ENCODE measurements at regions not wholly inside any gene's neighbourhood (a gene's known extent, or its start where the extent isn't known, plus 50 kb on each side); places are given as distances from the start of the nearest gene placed in this dataset.

GRCh38 chr4:123953566-123953965 is 557.0 kb downstream of the SPRY1 start:
- no peaks in the 10 kb centered on the region for H4K20me1 ChIP-seq (ENCODE audit: insufficient read depth)
- H3K4me3 ChIP-seq (ENCODE audit: low read length) = no peak overlapping the region
- H3F3A ChIP-seq (ENCODE audit: insufficient read depth, low read length, poor library complexity, severe bottlenecking) = no peaks in the 10 kb centered on the region
- no peaks in the 10 kb centered on the region for H3K9me3 ChIP-seq (ENCODE audit: low read length)
- H3K79me2 ChIP-seq (replicated peaks; ENCODE audit: insufficient read depth, low read length) = no peaks in the 10 kb centered on the region
- H3K9ac ChIP-seq (ENCODE audit: low read length) = no peak overlapping the region
- no peaks in the 10 kb centered on the region for H3K27me3 ChIP-seq (ENCODE audit: insufficient read depth, low read depth, low read length)
- no peak overlapping the region for H3K4me2 ChIP-seq (ENCODE audit: low read length)
- H3K36me3 ChIP-seq (ENCODE audit: insufficient read depth, low read length) = no peaks in the 10 kb centered on the region
- no peak overlapping the region for H3K27ac ChIP-seq (ENCODE audit: low read length)
- no peak overlapping the region for H2AFZ ChIP-seq (ENCODE audit: low read depth, low read length)
- H3K9me2 ChIP-seq (ENCODE audit: insufficient read depth, low read length) = no peaks in the 10 kb centered on the region
- TF ChIP-seq REST (IDR thresholded peaks at IDR 0.05; ENCODE audit: borderline replicate concordance) (no peak), RAD21 (conservative IDR thresholded peaks at IDR 0.05) (no peak), EZH2 (IDR thresholded peaks at IDR 0.05; ENCODE audit: borderline replicate concordance, insufficient read depth, low read length, poor library complexity, severe bottlenecking) (no peak), POLR2AphosphoS5 (IDR thresholded peaks at IDR 0.05) (no peak), TAF1 (IDR thresholded peaks at IDR 0.05; ENCODE audit: low read depth) (no peak), CTCF (IDR thresholded peaks at IDR 0.05; ENCODE audit: poor library complexity, severe bottlenecking) (no peak), SMC3 (conservative IDR thresholded peaks at IDR 0.05; ENCODE audit: poor library complexity) (no peak)

GRCh38 chr4:123954220-123954619 is 557.6 kb downstream of the SPRY1 start:
- TF ChIP-seq POLR2AphosphoS5 (IDR thresholded peaks at IDR 0.05) = no peak
- no peak for TF ChIP-seq EP300 (conservative IDR thresholded peaks at IDR 0.05; ENCODE audit: poor library complexity, severe bottlenecking)
- no peak for TF ChIP-seq CTCF (IDR thresholded peaks at IDR 0.05; ENCODE audit: poor library complexity, severe bottlenecking)
- TF ChIP-seq MXI1 (conservative IDR thresholded peaks at IDR 0.05; ENCODE audit: poor library complexity, severe bottlenecking) = no peak
- TF ChIP-seq EZH2 (IDR thresholded peaks at IDR 0.05; ENCODE audit: borderline replicate concordance, insufficient read depth, low read length, poor library complexity, severe bottlenecking) = no peak
- TF ChIP-seq RAD21 (conservative IDR thresholded peaks at IDR 0.05) = no peak
- TF ChIP-seq REST (IDR thresholded peaks at IDR 0.05; ENCODE audit: borderline replicate concordance) = no peak
- no peak for TF ChIP-seq SMC3 (conservative IDR thresholded peaks at IDR 0.05; ENCODE audit: poor library complexity)
- TF ChIP-seq TAF1 (IDR thresholded peaks at IDR 0.05; ENCODE audit: low read depth) = no peak
- H3K79me2 ChIP-seq (replicated peaks; ENCODE audit: insufficient read depth, low read length) = no peaks in the 10 kb centered on the region
- no peaks in the 10 kb centered on the region for H3K36me3 ChIP-seq (ENCODE audit: insufficient read depth, low read length)
- H4K20me1 ChIP-seq (ENCODE audit: insufficient read depth) = no peaks in the 10 kb centered on the region
- no peak overlapping the region for H3K27ac ChIP-seq (ENCODE audit: low read length)
- no peaks in the 10 kb centered on the region for H3K9me2 ChIP-seq (ENCODE audit: insufficient read depth, low read length)
- H3K9me3 ChIP-seq (ENCODE audit: low read length) = no peaks in the 10 kb centered on the region
- H2AFZ ChIP-seq (ENCODE audit: low read depth, low read length) = no peak overlapping the region
- no peaks in the 10 kb centered on the region for H3F3A ChIP-seq (ENCODE audit: insufficient read depth, low read length, poor library complexity, severe bottlenecking)
- H3K9ac ChIP-seq (ENCODE audit: low read length) = no peak overlapping the region
- H3K4me2 ChIP-seq (ENCODE audit: low read length) = no peak overlapping the region
- no peak overlapping the region for H3K4me3 ChIP-seq (ENCODE audit: low read length)
- no peaks in the 10 kb centered on the region for H3K27me3 ChIP-seq (ENCODE audit: insufficient read depth, low read depth, low read length)

All from neural cell (in vitro differentiated cells).